Loucy (cell line): ENCODE measurements at regions not wholly inside any gene's neighbourhood (a gene's known extent, or its start where the extent isn't known, plus 50 kb on each side); places are given as distances from the start of the nearest gene placed in this dataset.

Experiments used
- H2AFZ ChIP-seq: fragments of 200-600 bp; sonication (generic); 2 replicates; pipeline ENCODE4 v1.6.0; 2016; ENCODE audit warnings: antibody characterized with exemption, mild to moderate bottlenecking, low read length, moderate library complexity
- H3F3A ChIP-seq: fragments of 200-600 bp; 2 replicates; pipeline ENCODE4 v1.6.0; 2016; ENCODE audit warnings: antibody characterized with exemption, low read depth, mild to moderate bottlenecking
- H3K27me3 ChIP-seq: fragments of 200-600 bp; sonication (generic); 2 replicates; pipeline ENCODE4 v1.6.1; 2014; ENCODE audit warnings: low read length, mild to moderate bottlenecking; ENCODE audit not compliant: insufficient read depth, poor library complexity, severe bottlenecking
- H3K36me3 ChIP-seq: fragments of 200-600 bp; sonication (generic); 2 replicates; pipeline ENCODE4 v1.6.1; 2016; ENCODE audit warnings: low read length; ENCODE audit not compliant: insufficient read depth
- H3K4me1 ChIP-seq: fragments of 200-600 bp; sonication (generic); 2 replicates; pipeline ENCODE4 v1.5.1; 2014; ENCODE audit warnings: low read length, mild to moderate bottlenecking; ENCODE audit not compliant: insufficient read depth, poor library complexity, severe bottlenecking
- H3K4me2 ChIP-seq: fragments of 200-600 bp; sonication (generic); 2 replicates; pipeline ENCODE4 v1.6.0; 2014; ENCODE audit warnings: antibody characterized with exemption, low read length, low read depth, mild to moderate bottlenecking; ENCODE audit not compliant: poor library complexity, severe bottlenecking
- H3K4me3 ChIP-seq: fragments of 200-600 bp; sonication (generic); 2 replicates; pipeline ENCODE4 v1.5.1; 2014; ENCODE audit warnings: low read length, mild to moderate bottlenecking, mixed read lengths; ENCODE audit not compliant: poor library complexity, severe bottlenecking
- H3K79me2 ChIP-seq: fragments of 200-600 bp; sonication (generic); 2 replicates; pipeline ENCODE4 v1.6.1; 2014; ENCODE audit warnings: low read length; ENCODE audit not compliant: insufficient read depth
- H3K9ac ChIP-seq: fragments of 200-600 bp; sonication (generic); 2 replicates; pipeline ENCODE4 v1.6.0; 2014; ENCODE audit warnings: mild to moderate bottlenecking, low read depth, low read length, moderate library complexity; ENCODE audit not compliant: poor library complexity, severe bottlenecking
- H3K9me2 ChIP-seq: fragments of 200-600 bp; sonication (generic); replicated peaks from 2 replicates; pipeline ENCODE4 v1.6.1; 2016; ENCODE audit warnings: low read depth, low read length, mixed read lengths
- H3K9me3 ChIP-seq: fragments of 200-600 bp; sonication (generic); 2 replicates; pipeline ENCODE4 v1.6.1; 2014; ENCODE audit warnings: mild to moderate bottlenecking, antibody characterized with exemption, low read length, low read depth; ENCODE audit not compliant: insufficient read depth
- H4K20me1 ChIP-seq: fragments of 200-600 bp; sonication (generic); 2 replicates; pipeline ENCODE4 v1.6.0; 2014; ENCODE audit warnings: antibody characterized with exemption, low read length, mild to moderate bottlenecking; ENCODE audit not compliant: insufficient read depth, poor library complexity, severe bottlenecking
- EZH2phosphoT487 ChIP-seq: fragments of 200-600 bp; IDR thresholded peaks from 2 replicates; pipeline ENCODE4 v1.6.1; 2018; ENCODE audit warnings: antibody characterized with exemption, mild to moderate bottlenecking, moderate library complexity, borderline replicate concordance
- TF ChIP-seq, protein P1 (sequence below): fragments of 200-600 bp; sonication (generic); conservative IDR thresholded peaks from 2 replicates; pipeline ENCODE4 v1.5.1; 2014; ENCODE audit warnings: mild to moderate bottlenecking, antibody characterized with exemption, low read length

- no peaks in the 10 kb centered on the region for H4K20me1 ChIP-seq
- H3F3A ChIP-seq = no peaks in the 10 kb centered on the region
- no peak overlapping the region for H2AFZ ChIP-seq
- H3K4me3 ChIP-seq = no peak overlapping the region
- no peaks in the 10 kb centered on the region for H3K36me3 ChIP-seq
- H3K4me1 ChIP-seq = peaks cover 21% of the 10 kb centered on the region
- H3K9me3 ChIP-seq = no peaks in the 10 kb centered on the region
- H3K4me2 ChIP-seq = no peak overlapping the region
- no peaks in the 10 kb centered on the region for H3K79me2 ChIP-seq
- TF ChIP-seq, protein P1, sequence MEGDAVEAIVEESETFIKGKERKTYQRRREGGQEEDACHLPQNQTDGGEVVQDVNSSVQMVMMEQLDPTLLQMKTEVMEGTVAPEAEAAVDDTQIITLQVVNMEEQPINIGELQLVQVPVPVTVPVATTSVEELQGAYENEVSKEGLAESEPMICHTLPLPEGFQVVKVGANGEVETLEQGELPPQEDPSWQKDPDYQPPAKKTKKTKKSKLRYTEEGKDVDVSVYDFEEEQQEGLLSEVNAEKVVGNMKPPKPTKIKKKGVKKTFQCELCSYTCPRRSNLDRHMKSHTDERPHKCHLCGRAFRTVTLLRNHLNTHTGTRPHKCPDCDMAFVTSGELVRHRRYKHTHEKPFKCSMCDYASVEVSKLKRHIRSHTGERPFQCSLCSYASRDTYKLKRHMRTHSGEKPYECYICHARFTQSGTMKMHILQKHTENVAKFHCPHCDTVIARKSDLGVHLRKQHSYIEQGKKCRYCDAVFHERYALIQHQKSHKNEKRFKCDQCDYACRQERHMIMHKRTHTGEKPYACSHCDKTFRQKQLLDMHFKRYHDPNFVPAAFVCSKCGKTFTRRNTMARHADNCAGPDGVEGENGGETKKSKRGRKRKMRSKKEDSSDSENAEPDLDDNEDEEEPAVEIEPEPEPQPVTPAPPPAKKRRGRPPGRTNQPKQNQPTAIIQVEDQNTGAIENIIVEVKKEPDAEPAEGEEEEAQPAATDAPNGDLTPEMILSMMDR = no peak
- H3K9ac ChIP-seq = no peak overlapping the region
- H3K27me3 ChIP-seq = no peaks in the 10 kb centered on the region
- H3K9me2 ChIP-seq = no peaks in the 10 kb centered on the region
Measured at GRCh38 chr5:88551724-88552345, 283.2 kb upstream of the TMEM161B start.

DNA sequence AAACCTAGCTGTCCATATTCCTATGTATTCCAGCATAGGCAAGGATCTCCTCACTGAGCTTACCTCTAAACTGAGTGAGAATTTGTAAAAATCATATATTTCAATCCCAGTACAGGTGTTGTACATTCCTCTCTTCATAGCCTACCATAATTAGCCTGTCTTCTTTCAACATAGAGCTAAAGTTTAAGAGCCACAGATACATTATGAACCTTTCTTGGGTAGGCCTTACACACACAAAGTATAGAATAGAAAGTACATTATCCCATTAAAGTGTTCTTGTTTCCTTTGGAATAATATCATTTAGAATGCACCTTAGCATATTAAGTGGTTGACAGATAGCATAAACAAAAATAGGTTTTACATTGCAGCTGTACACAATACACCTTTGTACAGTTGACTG lies 282.1 kb upstream of the TMEM161B start:
- no peaks in the 10 kb centered on the region for H3K9me3 ChIP-seq
- no peaks in the 10 kb centered on the region for H3K79me2 ChIP-seq
- no peaks in the 10 kb centered on the region for H3K36me3 ChIP-seq
- no peaks in the 10 kb centered on the region for H3F3A ChIP-seq
- H3K9me2 ChIP-seq = no peaks in the 10 kb centered on the region
- no peak overlapping the region for H3K4me3 ChIP-seq
- no peaks in the 10 kb centered on the region for H4K20me1 ChIP-seq
- H3K9ac ChIP-seq = no peak overlapping the region
- TF ChIP-seq EZH2phosphoT487 = no peak
- peaks cover 10% of the 10 kb centered on the region for H3K4me1 ChIP-seq
- no peaks in the 10 kb centered on the region for H3K27me3 ChIP-seq
- H2AFZ ChIP-seq = no peak overlapping the region
- no peak overlapping the region for H3K4me2 ChIP-seq

DNA sequence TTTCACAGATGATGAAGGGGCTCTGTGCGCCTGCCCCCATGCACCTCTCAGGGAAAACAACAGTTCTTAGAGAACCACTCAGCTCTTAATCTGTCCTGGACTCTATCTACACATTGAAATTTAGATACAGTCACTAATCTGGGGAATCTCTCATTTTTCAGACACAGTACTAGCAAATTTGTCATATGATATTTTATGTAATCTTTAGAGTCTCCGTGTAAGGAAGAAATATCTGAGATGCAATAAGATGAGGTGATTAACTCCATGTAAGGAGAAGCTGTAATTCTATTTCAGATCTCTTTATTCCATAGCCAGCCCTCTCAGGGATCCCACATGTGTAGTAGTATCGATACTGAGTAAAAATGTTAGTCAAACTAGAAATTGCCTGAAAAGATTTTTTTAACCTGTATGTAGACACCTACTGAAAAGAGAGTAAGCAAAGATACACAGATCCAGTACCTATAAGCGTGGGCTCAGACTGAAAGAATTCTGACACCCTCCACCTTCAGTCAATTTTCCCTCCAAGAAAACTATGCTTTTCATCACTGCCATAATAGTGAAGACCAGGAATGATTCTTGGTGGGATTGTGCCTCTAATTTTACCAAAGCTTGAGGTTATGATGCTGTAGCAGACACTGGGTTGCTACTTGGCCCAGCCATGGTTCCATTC lies 279.6 kb upstream of the TMEM161B start:
- no peaks in the 10 kb centered on the region for H3K36me3 ChIP-seq
- no peaks in the 10 kb centered on the region for H3K9me2 ChIP-seq
- H3F3A ChIP-seq = no peaks in the 10 kb centered on the region
- no peaks in the 10 kb centered on the region for H3K9me3 ChIP-seq
- H2AFZ ChIP-seq = peak overlapping the region; percentile 19; the same call in 1 of the 2 replicates
- H3K4me1 ChIP-seq = peaks cover 12% of the 10 kb centered on the region
- no peak overlapping the region for H3K4me3 ChIP-seq
- TF ChIP-seq, protein P1 = no peak
- no peak for TF ChIP-seq EZH2phosphoT487
- H3K9ac ChIP-seq = no peak overlapping the region
- no peaks in the 10 kb centered on the region for H4K20me1 ChIP-seq
- H3K79me2 ChIP-seq = no peaks in the 10 kb centered on the region
- no peaks in the 10 kb centered on the region for H3K27me3 ChIP-seq
- no peak overlapping the region for H3K4me2 ChIP-seq

DNA sequence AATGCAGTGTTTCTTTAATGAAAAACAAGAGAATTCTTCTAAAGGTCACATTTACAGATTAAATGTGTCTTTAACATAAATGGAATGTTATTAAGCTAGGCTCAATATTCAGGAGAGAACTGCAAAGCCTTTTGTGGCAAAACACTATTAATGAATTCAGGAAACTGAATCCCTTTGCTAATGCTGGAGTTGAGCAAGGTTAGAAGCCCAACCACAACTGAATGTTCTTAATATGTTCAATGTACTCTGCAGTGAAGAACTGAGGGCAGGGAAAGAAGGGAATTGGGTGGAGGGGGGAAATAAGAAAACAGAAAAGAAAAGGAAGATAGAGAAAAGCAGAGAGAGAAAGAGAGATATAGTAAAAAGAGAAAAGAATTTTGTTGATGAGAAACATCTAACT lies 276.7 kb upstream of the TMEM161B start:
- H3K9me2 ChIP-seq = no peaks in the 10 kb centered on the region

More for the DNA sequence above, 276.7 kb upstream of the TMEM161B start:
- Histone ChIP-seq H3K4me1 (peaks cover 20% of the 10 kb centered on the region), H3K79me2 (no peaks in the 10 kb centered on the region), H3K27me3 (no peaks in the 10 kb centered on the region), H3F3A (no peaks in the 10 kb centered on the region), H3K36me3 (no peaks in the 10 kb centered on the region), H4K20me1 (no peaks in the 10 kb centered on the region), H3K4me3 (no peak overlapping the region), H3K9me3 (no peaks in the 10 kb centered on the region), H3K4me2 (no peak overlapping the region), H3K9ac (no peak overlapping the region), H2AFZ (no peak overlapping the region)
- TF ChIP-seq EZH2phosphoT487 = no peak
- TF ChIP-seq, protein P1 = no peak
